HCT116 (cell line): ENCODE measurements at regions not wholly inside any gene's neighbourhood (a gene's known extent, or its start where the extent isn't known, plus 50 kb on each side); places are given as distances from the start of the nearest gene placed in this dataset.

Experiments
- ATAC-seq: fragments of 200-7000 bp; cut with Tn5 transposase; 2 replicates; pipeline ENCODE4 v1.9.1; 2020; ENCODE audit warnings: mild to moderate bottlenecking, moderate library complexity
- BruUV-seq: library from RNA; stranded (reverse); fragments of 400-500 nt; replicated peaks from 2 replicates; lab custom pipeline; 2021; lab: Mats Ljungman, UMichigan
- CTCF ChIA-PET: fragments of 300-600 bp; sonication (Branson Sonifier 250); formaldehyde crosslinking; loops from one replicate; lab custom pipeline; 2021; ENCODE audit warnings: antibody characterized with exemption; lab: Charles Lee
- POLR2A ChIA-PET: fragments of 300-600, 350-600 bp; sonication (Branson Sonifier 250); formaldehyde crosslinking; loops from one replicate; lab custom pipeline; 2021; ENCODE audit warnings: antibody characterized with exemption; lab: Charles Lee
- RAD21 ChIA-PET, 2 experiments: fragments of 300-600 bp; sonication (Branson Sonifier 250); formaldehyde crosslinking; loops; one replicate each; lab custom pipeline; 2023; ENCODE audit warnings: low total read pairs in 2 of 2; ENCODE audit not compliant: uncharacterized antibody in 2 of 2, unreplicated experiment in 2 of 2, low non-redundant PET in 1 of 2; lab: Charles Lee
- DNase-seq: peaks from one replicate; pipeline ENCODE4 v3.0.0-alpha.2; 2010; ENCODE audit warnings: low read depth, low spot score
- H2AFZ ChIP-seq: fragments of 200-600 bp; shearing (Covaris generic), sonication (generic); 2 replicates; pipeline ENCODE4 v1.6.1; 2017; ENCODE audit warnings: low read depth, mixed run types, mixed read lengths, antibody characterized with exemption, low read length; ENCODE audit not compliant: poor library complexity, severe bottlenecking
- H3K27ac ChIP-seq: 2 replicates; pipeline ENCODE4 v1.5.1; 2012; ENCODE audit warnings: low read depth, low read length
- H3K27me3 ChIP-seq: fragments of 200-600 bp; sonication (generic); 2 replicates; pipeline ENCODE4 v1.6.1; 2016; ENCODE audit warnings: mixed run types, low read length, mixed read lengths; ENCODE audit not compliant: insufficient read depth
- H3K36me3 ChIP-seq, 2 experiments: fragments of 200-500 bp in 1 of 2; fragments of 200-600 bp in 1 of 2; sonication (Bioruptor generic) in 1 of 2; sonication (generic) in 1 of 2; 2 replicates each; pipeline versions ENCODE4 v1.5.1 to v1.6.1; 2014 to 2016; ENCODE audit warnings: low read length in 2 of 2, inconsistent platforms in 1 of 2, mixed read lengths in 1 of 2, mixed run types in 1 of 2; ENCODE audit not compliant: insufficient read depth in 2 of 2, control insufficient read depth in 1 of 2
- H3K4me1 ChIP-seq, 2 experiments: fragments of 200-600 bp in 1 of 2; sonication (generic) in 1 of 2; 2 replicates each; pipeline versions ENCODE4 v1.5.1 to v1.6.1; 2012 to 2017; ENCODE audit warnings: low read length in 2 of 2, inconsistent platforms in 1 of 2, mild to moderate bottlenecking in 1 of 2, mixed read lengths in 1 of 2, mixed run types in 1 of 2, moderate library complexity in 1 of 2; ENCODE audit not compliant: insufficient read depth in 2 of 2, control insufficient read depth in 1 of 2
- H3K4me2 ChIP-seq: fragments of 200-600 bp; sonication (generic); 2 replicates; pipeline ENCODE4 v1.6.1; 2017; ENCODE audit warnings: mixed run types, low read length, mixed read lengths
- H3K4me3 ChIP-seq, 2 experiments: fragments of 200-600 bp in 1 of 2; sonication (generic) in 1 of 2; replicated peaks in 1 of 2; 2 replicates each; pipeline ENCODE4 v1.5.1; 2011 to 2016; ENCODE audit warnings: low read length in 2 of 2, control low read depth in 1 of 2, low read depth in 1 of 2, mild to moderate bottlenecking in 1 of 2, mixed read lengths in 1 of 2, mixed run types in 1 of 2
- H3K79me2 ChIP-seq: fragments of 200-600 bp; sonication (generic); 2 replicates; pipeline ENCODE4 v1.6.1; 2017; ENCODE audit warnings: mild to moderate bottlenecking, mixed run types, low read length, moderate library complexity, mixed read lengths; ENCODE audit not compliant: insufficient read depth
- H3K9ac ChIP-seq: fragments of 200-600 bp; sonication (generic); 2 replicates; pipeline ENCODE4 v1.6.1; 2016; ENCODE audit warnings: low read length, mixed read lengths
- H3K9me2 ChIP-seq: fragments of 200-600 bp; sonication (generic), shearing (Covaris generic); 2 replicates; pipeline ENCODE4 v1.6.1; 2017; ENCODE audit warnings: mixed run types, mild to moderate bottlenecking, moderate library complexity; ENCODE audit not compliant: insufficient read depth
- H3K9me3 ChIP-seq, 2 experiments: fragments of 200-500 bp in 1 of 2; fragments of 200-600 bp in 1 of 2; sonication (Bioruptor generic) in 1 of 2; sonication (generic) in 1 of 2; 2 replicates each; pipeline ENCODE4 v1.6.1; 2014 to 2017; ENCODE audit warnings: low read length in 2 of 2, mixed read lengths in 2 of 2, inconsistent platforms in 1 of 2, low read depth in 1 of 2, mild to moderate bottlenecking in 1 of 2, mixed run types in 1 of 2, moderate library complexity in 1 of 2; ENCODE audit not compliant: control insufficient read depth in 1 of 2, insufficient read depth in 1 of 2
- H4K20me1 ChIP-seq: fragments of 200-600 bp; sonication (generic), shearing (Covaris generic); 2 replicates; pipeline ENCODE4 v1.6.1; 2017; ENCODE audit warnings: mixed run types, mild to moderate bottlenecking, moderate library complexity; ENCODE audit not compliant: insufficient read depth
- CBX3 ChIP-seq: IDR thresholded peaks from 2 replicates; pipeline ENCODE4 v1.6.1; 2012; ENCODE audit warnings: low read depth
- CEBPB ChIP-seq: IDR thresholded peaks from 2 replicates; pipeline ENCODE4 v1.6.1; 2012; ENCODE audit warnings: low read depth
- CTCF ChIP-seq, 3 experiments: fragments of 200-600 bp in 1 of 3; sonication (generic) in 1 of 3; IDR thresholded peaks in 2 of 3; conservative IDR thresholded peaks in 1 of 3; 2 replicates each; pipeline ENCODE4 v1.5.1; 2012 to 2017; ENCODE audit warnings: low read depth in 2 of 3, low read length in 2 of 3, antibody characterized with exemption in 1 of 3, borderline replicate concordance in 1 of 3, control low read depth in 1 of 3, mild to moderate bottlenecking in 1 of 3, mixed read lengths in 1 of 3, mixed run types in 1 of 3, moderate library complexity in 1 of 3; ENCODE audit not compliant: insufficient read depth in 1 of 3
- EGR1 ChIP-seq: IDR thresholded peaks from 2 replicates; pipeline ENCODE4 v1.6.1; 2012; ENCODE audit warnings: low read depth
- ELF1 ChIP-seq: IDR thresholded peaks from 2 replicates; pipeline ENCODE4 v1.6.1; 2012; ENCODE audit warnings: low read depth, borderline replicate concordance
- EZH2 ChIP-seq: fragments of 200-600 bp; sonication (generic); IDR thresholded peaks from 2 replicates; pipeline ENCODE4 v1.6.1; 2017; ENCODE audit warnings: antibody characterized with exemption, mixed run types
- EZH2phosphoT487 ChIP-seq: fragments of 200-600 bp; IDR thresholded peaks from 2 replicates; pipeline ENCODE4 v1.6.1; 2018; ENCODE audit warnings: antibody characterized with exemption, borderline replicate concordance
- FOSL1 ChIP-seq: IDR thresholded peaks from 2 replicates; pipeline ENCODE4 v1.6.1; 2012; ENCODE audit warnings: low read depth
- JUND ChIP-seq: IDR thresholded peaks from 2 replicates; pipeline ENCODE4 v1.6.1; 2012
- POLR2A ChIP-seq: IDR thresholded peaks from 2 replicates; pipeline ENCODE4 v1.7.0; 2011; ENCODE audit warnings: borderline replicate concordance; ENCODE audit not compliant: insufficient read depth, insufficient read length; ENCODE audit errors: extremely low read depth
- RAD21 ChIP-seq: IDR thresholded peaks from 2 replicates; pipeline ENCODE4 v1.6.1; 2012; ENCODE audit warnings: low read depth, mild to moderate bottlenecking
- SIN3A ChIP-seq: IDR thresholded peaks from 2 replicates; pipeline ENCODE4 v1.6.1; 2012; ENCODE audit warnings: low read depth
- SP1 ChIP-seq: IDR thresholded peaks from 2 replicates; pipeline ENCODE4 v1.6.1; 2012; ENCODE audit warnings: low read depth
- SRF ChIP-seq: IDR thresholded peaks from 2 replicates; pipeline ENCODE4 v1.6.1; 2012; ENCODE audit warnings: low read depth
- TCF7L2 ChIP-seq: IDR thresholded peaks from 2 replicates; pipeline ENCODE4 v1.7.0; 2011; ENCODE audit warnings: borderline replicate concordance, inconsistent platforms; ENCODE audit not compliant: insufficient read depth, insufficient read length; ENCODE audit errors: extremely low read depth
- YY1 ChIP-seq: IDR thresholded peaks from 2 replicates; pipeline ENCODE4 v1.6.1; 2011; ENCODE audit warnings: low read length, low read depth, moderate library complexity, mild to moderate bottlenecking; ENCODE audit not compliant: insufficient replicate concordance; ENCODE audit errors: extremely low read depth
- ZFX ChIP-seq: fragments of 450-650 bp; IDR thresholded peaks from 2 replicates; pipeline ENCODE4 v1.6.1; 2017
- intact Hi-C: fragments of 100-400 bp; cut with micrococcal nuclease; formaldehyde crosslinking; loops from 2 replicates; pipeline ENCODE4 v1.10.0; 2022
- TF ChIP-seq, protein P1 (sequence below): IDR thresholded peaks from 2 replicates; pipeline ENCODE4 v1.6.1; 2012; ENCODE audit warnings: low read depth
- TF ChIP-seq, protein P2 (sequence below): IDR thresholded peaks from 2 replicates; pipeline ENCODE4 v1.6.1; 2012

GRCh38 chr21:39103689-39104088, 79.6 kb downstream of the PSMG1 start:
- TF ChIP-seq ELF1 = no peak
- POLR2A ChIA-PET = no interaction called here
- Histone ChIP-seq H3K4me3 (no peak overlapping the region), H3K79me2 (no peaks in the 10 kb centered on the region), H3K4me1 (no peaks in the 10 kb centered on the region), H3K36me3 (no peaks in the 10 kb centered on the region), H3K27me3 (peaks cover 9% of the 10 kb centered on the region; the same call in 1 of the 2 replicates), H3K9me3 (no peaks in the 10 kb centered on the region), H3K9ac (no peak overlapping the region), H3K4me2 (no peak overlapping the region), H2AFZ (no peak overlapping the region), H4K20me1 (no peaks in the 10 kb centered on the region), H3K9me2 (no peaks in the 10 kb centered on the region), H3K27ac (no peak overlapping the region)
- CTCF ChIA-PET = no interaction called here
- no TSS peak for BruUV-seq
- DNase-seq (no peak), ATAC-seq (no peak)
- intact Hi-C loops = no loop called here
- RAD21 ChIA-PET = no interaction called here

- ChIA-PET RAD21 (no interaction called here), POLR2A (no interaction called here), CTCF (no interaction called here)
- DNase-seq (no peak), ATAC-seq (no peak)
- Histone ChIP-seq H3K9ac (no peak overlapping the region), H2AFZ (no peak overlapping the region), H3K79me2 (no peaks in the 10 kb centered on the region), H3K36me3 (no peaks in the 10 kb centered on the region), H3K4me1 (no peaks in the 10 kb centered on the region), H3K4me2 (no peak overlapping the region), H3K27me3 (peaks cover 9% of the 10 kb centered on the region; the same call in 1 of the 2 replicates), H3K27ac (no peak overlapping the region), H4K20me1 (no peaks in the 10 kb centered on the region), H3K9me2 (no peaks in the 10 kb centered on the region), H3K9me3 (no peaks in the 10 kb centered on the region), H3K4me3 (no peak overlapping the region)
- TF ChIP-seq, protein P1, sequence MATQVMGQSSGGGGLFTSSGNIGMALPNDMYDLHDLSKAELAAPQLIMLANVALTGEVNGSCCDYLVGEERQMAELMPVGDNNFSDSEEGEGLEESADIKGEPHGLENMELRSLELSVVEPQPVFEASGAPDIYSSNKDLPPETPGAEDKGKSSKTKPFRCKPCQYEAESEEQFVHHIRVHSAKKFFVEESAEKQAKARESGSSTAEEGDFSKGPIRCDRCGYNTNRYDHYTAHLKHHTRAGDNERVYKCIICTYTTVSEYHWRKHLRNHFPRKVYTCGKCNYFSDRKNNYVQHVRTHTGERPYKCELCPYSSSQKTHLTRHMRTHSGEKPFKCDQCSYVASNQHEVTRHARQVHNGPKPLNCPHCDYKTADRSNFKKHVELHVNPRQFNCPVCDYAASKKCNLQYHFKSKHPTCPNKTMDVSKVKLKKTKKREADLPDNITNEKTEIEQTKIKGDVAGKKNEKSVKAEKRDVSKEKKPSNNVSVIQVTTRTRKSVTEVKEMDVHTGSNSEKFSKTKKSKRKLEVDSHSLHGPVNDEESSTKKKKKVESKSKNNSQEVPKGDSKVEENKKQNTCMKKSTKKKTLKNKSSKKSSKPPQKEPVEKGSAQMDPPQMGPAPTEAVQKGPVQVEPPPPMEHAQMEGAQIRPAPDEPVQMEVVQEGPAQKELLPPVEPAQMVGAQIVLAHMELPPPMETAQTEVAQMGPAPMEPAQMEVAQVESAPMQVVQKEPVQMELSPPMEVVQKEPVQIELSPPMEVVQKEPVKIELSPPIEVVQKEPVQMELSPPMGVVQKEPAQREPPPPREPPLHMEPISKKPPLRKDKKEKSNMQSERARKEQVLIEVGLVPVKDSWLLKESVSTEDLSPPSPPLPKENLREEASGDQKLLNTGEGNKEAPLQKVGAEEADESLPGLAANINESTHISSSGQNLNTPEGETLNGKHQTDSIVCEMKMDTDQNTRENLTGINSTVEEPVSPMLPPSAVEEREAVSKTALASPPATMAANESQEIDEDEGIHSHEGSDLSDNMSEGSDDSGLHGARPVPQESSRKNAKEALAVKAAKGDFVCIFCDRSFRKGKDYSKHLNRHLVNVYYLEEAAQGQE = no peak
- TF ChIP-seq EGR1 (no peak), RAD21 (no peak), CEBPB (no peak), TCF7L2 (no peak), SRF (no peak), POLR2A (no peak), CBX3 (no peak), ELF1 (no peak), ZFX (no peak), EZH2phosphoT487 (no peak), SIN3A (no peak), EZH2 (no peak), YY1 (no peak), CTCF (IDR thresholded peaks at IDR 0.05 in 2 of 3, conservative IDR thresholded peaks at IDR 0.05 in 1 of 3; ENCODE audit: borderline replicate concordance in 1 of 3, insufficient read depth in 1 of 3, low read depth in 2 of 3, low read length in 2 of 3) (no peak), FOSL1 (no peak), JUND (no peak), SP1 (no peak)
- TF ChIP-seq, protein P2, sequence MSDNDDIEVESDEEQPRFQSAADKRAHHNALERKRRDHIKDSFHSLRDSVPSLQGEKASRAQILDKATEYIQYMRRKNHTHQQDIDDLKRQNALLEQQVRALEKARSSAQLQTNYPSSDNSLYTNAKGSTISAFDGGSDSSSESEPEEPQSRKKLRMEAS = no peak
- no TSS peak for BruUV-seq
- intact Hi-C loops = no loop called here
Observed at GRCh38 chr21:39099859-39100258, 83.4 kb downstream of the PSMG1 start.
